HepG2 (cell line): ENCODE measurements at regions not wholly inside any gene's neighbourhood (a gene's known extent, or its start where the extent isn't known, plus 50 kb on each side); places are given as distances from the start of the nearest gene placed in this dataset.

Experiments used
- E2F1 ChIP-seq: sonication (generic); formaldehyde crosslinking; IDR thresholded peaks from 2 replicates; pipeline ENCODE4 v1.5.0; 2020; ENCODE audit warnings: missing genetic modification reagents
- ELF3 ChIP-seq: IDR thresholded peaks from 2 replicates; pipeline ENCODE4 v1.6.1; 2016; ENCODE audit warnings: missing genetic modification reagents, missing compliant biosample characterization
- IKZF5 ChIP-seq: IDR thresholded peaks from 2 replicates; pipeline ENCODE4 v1.6.1; 2018; ENCODE audit warnings: missing genetic modification reagents, mild to moderate bottlenecking, missing compliant biosample characterization
- MATR3 ChIP-seq: sonication (generic); formaldehyde crosslinking; IDR thresholded peaks from 2 replicates; pipeline ENCODE4 v1.4.0; 2020; ENCODE audit warnings: missing genetic modification reagents
- MLXIP ChIP-seq: sonication (generic); formaldehyde crosslinking; IDR thresholded peaks from 2 replicates; pipeline ENCODE4 v1.9.0; 2021; ENCODE audit warnings: missing genetic modification reagents, borderline replicate concordance
- THAP7 ChIP-seq: sonication (generic); formaldehyde crosslinking; IDR thresholded peaks from 2 replicates; pipeline ENCODE4 v1.8.1; 2023; ENCODE audit warnings: mild to moderate bottlenecking, missing genetic modification reagents
- ZNF251 ChIP-seq: sonication (generic); formaldehyde crosslinking; IDR thresholded peaks from 2 replicates; pipeline ENCODE4 v1.9.0; 2021; ENCODE audit warnings: mild to moderate bottlenecking, missing genetic modification reagents
- ZNF383 ChIP-seq: sonication (generic); formaldehyde crosslinking; IDR thresholded peaks from 2 replicates; pipeline ENCODE4 v1.4.0; 2020; ENCODE audit warnings: missing genetic modification reagents, mild to moderate bottlenecking, borderline replicate concordance
- ZNF441 ChIP-seq: sonication (generic); formaldehyde crosslinking; IDR thresholded peaks from 2 replicates; pipeline ENCODE4 v1.7.0; 2021; ENCODE audit warnings: missing genetic modification reagents, borderline replicate concordance

DNA sequence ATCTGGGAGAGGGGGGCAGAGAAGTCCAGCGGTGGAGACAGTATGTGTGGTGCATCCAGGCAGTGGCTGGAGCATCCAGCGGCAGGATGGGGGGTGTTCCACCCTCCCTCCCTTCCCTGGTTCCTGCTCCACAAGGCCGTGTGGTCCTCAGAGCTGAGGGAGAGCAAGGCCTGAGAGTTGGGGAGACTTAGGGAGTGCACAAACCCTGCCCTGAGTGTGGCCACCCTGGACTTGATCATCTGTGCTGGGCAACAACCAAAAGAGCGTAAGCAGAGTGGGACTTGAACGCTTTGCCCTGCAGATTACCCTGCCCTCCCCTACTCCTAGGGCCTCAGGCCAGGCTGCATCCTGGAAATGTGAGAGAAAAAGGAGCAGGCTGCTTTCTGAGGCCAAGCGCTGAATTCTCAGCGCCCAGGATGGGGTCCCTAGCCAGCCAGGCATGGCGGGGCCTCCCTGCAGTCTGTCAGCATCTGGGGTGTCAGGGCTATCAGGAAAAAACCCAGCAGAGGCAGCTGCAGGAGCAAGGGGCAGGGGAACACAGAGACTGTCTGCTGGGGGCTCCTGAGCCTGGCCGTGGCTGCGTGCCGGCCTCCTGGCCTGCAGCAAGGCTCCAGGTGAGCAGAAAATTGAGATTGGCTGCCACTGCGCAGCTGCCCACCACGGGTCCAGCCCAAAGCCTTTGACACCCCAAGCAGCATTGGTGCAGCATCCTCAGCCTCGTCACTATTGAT, 266.2 kb downstream of the NPHP4 start (continued):
- TF ChIP-seq THAP7 (no peak), E2F1 (CRISPR knock-in tag) (no peak), ZNF441 (CRISPR knock-in tag) (no peak), MATR3 (CRISPR knock-in tag) (no peak), IKZF5 (CRISPR knock-in tag) (no peak), ELF3 (no peak), ZNF251 (no peak), MLXIP (CRISPR knock-in tag) (no peak), ZNF383 (CRISPR knock-in tag) (no peak)
